ENCODE measurements at regions not wholly inside any gene's neighbourhood (a gene's known extent, or its start where the extent isn't known, plus 50 kb on each side); places are given as distances from the start of the nearest gene placed in this dataset.

DNA sequence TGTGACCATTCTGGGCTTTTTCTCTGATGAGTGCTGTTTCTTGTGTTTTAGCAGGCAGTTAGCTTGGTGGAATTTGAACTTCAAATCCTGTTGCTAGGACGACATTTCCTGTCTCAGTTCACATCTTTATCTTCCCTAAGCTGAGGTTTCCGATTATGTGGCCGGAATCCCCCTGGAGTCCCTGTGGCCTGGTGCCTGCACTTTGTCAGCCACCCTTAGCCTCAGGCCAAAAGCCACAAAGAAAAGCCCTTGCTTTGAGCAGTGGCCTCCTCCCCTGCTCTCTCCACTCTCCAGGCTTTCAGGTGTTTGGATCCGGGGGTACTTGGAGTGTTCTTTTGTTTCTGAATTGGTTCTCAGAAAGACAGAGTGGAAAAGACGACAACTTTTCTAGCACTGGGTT is 59.9 kb upstream of the PMEPA1 start:
- no peak for DNase-seq (ENCODE audit: low read depth in 4 of 4, low spot score in 3 of 4)

GRCh38 chr20:57768519-57768918 is 58.7 kb upstream of the PMEPA1 start:
- no peak for DNase-seq (ENCODE audit: low read depth in 4 of 4, low spot score in 3 of 4)

DNA sequence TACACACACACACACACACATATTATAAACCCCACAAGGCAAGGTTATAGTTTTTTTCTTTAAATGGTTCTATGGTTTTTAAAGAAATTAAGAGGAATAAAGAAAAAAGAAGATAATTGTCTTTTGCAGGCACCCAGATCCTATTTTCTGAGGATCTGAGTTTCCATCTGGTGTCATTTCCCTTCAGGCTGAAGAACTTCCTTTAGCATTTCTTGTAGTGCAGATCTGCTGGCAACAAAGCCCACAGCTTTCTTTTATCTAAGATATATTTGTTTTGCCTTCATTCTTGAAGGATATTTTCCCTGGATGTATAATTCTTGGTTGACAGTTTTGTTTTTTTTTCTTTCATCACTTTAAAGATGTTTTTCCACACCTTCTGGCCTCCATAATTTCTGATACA is 57.6 kb upstream of the PMEPA1 start:
- no peak for DNase-seq (ENCODE audit: low read depth in 4 of 4, low spot score in 3 of 4)

- DNase-seq (ENCODE audit: low read depth in 4 of 4, low spot score in 3 of 4), result no peak
These were observed 53.4 kb upstream of the PMEPA1 start for GRCh38 chr20:57763235-57763595.

- DNase-seq (ENCODE audit: low read depth in 4 of 4, low spot score in 3 of 4), result no peak
These were observed 52.9 kb upstream of the PMEPA1 start for GRCh38 chr20:57762531-57763234.

- no peak for DNase-seq (ENCODE audit: low read depth in 4 of 4, low spot score in 3 of 4)
These were observed 51.6 kb upstream of the PMEPA1 start for GRCh38 chr20:57761413-57761734.

DNA sequence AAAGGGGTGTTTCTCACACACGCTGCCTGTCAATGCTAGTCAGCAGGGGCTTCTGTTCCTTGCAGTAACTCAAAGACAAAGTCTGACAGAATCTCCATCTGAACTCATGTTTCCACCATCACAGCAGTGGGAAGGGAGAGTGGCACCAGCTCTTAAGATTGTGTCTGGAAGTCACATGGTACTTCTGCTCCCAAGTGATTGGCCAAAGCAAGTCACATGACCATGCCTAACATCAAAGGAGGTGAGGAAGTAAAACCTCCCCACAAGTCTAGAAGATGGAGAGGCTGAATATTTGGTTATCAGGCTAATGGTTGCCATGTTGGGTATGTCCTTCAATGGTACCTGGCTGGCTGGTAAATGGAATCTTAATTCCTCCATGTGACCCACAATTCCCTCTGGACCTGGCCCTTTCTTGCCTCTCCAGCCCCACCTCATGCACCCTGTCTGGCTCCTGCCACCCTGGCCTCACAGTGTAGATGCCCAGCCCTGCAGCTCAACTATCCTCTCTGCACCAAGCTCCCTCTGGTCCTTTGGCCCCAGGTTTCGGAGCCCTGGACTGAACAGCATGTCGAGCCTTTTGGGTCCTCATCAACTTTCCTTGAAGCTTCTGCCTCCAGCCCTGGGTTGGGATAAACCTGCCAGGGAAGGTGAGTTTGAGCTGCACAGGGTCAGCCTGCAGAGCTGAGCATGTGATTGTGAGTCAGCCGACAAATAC is 51.0 kb upstream of the PMEPA1 start:
- DNase-seq (ENCODE audit: low read depth in 4 of 4, low spot score in 3 of 4), result no peak

GRCh38 chr20:57759724-57760123 is 49.9 kb upstream of the PMEPA1 start:
- DNase-seq (ENCODE audit: low read depth in 4 of 4, low spot score in 3 of 4), result no peak

Data from left renal pelvis (tissue), 4 donors.